HG02571 (cell line): ENCODE measurements at regions not wholly inside any gene's neighbourhood (a gene's known extent, or its start where the extent isn't known, plus 50 kb on each side); places are given as distances from the start of the nearest gene placed in this dataset.

Source experiments
- ATAC-seq: cut with Tn5 transposase; IDR thresholded peaks from one replicate; pipeline ENCODE4 v1.9.1; 2021; ENCODE audit warnings: mild to moderate bottlenecking, moderate library complexity; ENCODE audit not compliant: unreplicated experiment

DNA sequence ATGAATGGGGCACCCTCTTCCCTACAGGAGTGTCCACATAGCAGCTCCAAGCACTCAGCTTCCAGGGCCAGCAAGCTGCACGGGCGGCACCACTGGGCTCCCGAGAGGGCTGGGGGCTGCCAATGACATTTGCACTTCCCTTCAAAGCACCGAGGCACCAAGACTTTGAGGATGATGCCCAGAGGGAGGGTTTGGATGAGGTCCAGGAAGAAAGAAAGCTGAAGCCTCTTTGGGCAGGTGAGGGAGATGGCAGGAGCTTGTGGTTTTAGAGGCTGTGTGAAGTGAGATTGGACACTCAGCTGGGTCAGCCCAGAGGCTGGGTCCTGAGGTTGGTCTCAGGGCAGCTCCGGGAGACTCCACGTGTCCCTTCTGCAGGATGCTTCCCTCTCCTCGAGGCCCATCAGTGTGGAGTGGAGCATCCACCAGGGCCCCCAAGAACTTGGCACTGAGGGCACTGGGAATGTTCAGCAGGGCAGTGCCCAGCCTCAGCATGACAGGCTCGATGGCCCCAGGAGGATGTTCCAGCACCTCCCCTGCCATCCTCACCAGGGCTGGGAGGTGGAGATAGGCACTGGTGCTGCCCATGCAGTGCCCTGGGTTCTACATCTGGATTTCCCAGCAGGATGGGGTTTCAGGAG lies 54.9 kb upstream of the IGFBP3 start:
- no peak for ATAC-seq

DNA sequence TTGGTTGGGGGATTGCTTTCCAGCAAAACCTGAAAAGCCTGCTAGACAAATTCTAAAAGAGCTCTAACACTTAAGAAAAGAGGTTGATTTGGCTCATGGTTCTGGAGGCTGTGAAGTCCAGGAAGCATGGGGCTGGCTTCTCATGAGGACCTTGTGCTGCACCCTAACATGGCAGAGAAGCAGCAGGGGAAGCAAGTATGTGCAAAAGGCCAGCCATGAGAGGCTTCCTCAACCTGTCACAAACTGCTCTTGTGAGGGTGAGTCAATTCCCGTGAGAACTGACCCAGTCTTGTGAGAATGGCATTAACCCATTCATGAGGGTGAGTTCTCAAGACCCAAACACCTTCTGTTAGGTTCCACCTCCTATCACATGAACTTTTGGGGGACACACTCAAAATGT lies 54.3 kb upstream of the IGFBP3 start:
- ATAC-seq = no peak

DNA sequence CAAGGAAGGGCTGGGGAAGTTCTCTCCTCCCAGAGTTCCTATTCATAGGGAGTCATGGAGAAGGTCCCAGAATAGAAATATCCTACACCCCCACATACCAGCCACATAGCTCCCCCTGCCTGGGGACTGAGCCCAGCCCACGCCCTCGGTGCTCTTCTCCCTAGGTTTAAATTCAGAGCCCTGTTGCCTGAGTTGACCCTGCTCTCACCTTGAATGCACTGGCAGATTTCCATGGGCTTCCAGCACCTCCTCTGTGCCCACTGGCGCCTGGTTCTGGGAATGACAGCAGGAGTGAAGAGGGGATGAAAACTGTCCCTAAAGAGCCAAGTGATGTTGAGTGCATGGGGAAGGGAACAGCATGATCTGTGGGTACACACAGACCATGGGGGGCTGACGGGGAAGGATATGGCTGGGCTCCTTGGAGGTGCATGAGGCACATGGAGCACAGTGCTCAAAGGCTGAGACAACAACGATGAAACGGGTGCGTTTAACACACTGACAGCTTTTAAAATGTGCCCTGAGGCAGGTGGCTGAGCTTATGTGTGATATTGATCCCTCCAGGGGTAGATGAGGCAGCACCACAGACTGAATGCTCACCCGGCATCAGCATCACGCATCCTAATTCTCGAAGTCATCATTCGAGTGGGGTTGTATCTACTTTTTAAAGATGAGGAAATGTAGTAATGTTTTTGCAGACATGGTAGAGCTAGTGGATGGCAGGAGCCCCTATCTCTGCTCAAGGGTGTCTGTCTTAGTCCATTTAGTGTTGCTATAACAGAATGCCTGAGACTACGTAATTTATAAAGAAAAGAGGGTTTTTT lies 53.7 kb upstream of the IGFBP3 start:
- no peak for ATAC-seq

DNA sequence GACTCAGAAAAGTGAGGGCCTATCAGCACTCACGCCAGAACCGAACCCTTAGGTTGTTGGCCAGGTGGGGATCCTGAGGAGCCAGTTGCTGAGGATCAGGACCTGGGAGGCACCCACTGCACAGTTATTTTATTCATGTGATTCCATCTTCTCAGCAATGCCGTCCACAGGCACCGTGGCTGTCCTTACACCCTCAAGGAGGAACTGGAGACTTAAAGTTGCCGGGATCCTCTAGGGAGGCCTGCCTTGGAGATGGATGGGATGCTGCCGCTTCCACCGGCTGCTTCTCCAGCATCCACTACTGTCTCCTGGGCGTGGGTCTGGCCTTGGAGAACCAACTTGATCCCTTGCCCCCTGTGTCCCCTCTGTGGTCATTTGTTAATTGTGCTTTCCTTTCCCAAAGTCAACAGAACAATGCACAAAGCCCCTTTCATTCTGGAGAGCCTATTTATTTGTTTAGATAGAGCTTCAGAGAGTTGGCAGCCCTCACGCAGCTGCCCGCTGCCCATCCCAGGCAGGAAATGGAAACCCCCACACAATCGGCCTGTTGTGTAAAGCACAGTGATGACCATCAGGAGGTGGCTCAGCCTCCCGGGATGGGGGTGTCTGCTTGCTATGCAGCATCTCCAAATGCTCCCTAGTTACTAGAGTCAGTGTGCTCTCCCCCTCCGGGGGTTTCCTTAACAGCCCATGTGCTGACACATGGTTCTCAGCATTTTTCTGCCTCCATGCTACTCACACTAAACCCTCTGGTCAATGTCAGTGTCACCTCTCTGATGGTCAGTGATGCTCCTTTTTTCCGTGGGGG lies 52.9 kb upstream of the IGFBP3 start:
- ATAC-seq = no peak

DNA sequence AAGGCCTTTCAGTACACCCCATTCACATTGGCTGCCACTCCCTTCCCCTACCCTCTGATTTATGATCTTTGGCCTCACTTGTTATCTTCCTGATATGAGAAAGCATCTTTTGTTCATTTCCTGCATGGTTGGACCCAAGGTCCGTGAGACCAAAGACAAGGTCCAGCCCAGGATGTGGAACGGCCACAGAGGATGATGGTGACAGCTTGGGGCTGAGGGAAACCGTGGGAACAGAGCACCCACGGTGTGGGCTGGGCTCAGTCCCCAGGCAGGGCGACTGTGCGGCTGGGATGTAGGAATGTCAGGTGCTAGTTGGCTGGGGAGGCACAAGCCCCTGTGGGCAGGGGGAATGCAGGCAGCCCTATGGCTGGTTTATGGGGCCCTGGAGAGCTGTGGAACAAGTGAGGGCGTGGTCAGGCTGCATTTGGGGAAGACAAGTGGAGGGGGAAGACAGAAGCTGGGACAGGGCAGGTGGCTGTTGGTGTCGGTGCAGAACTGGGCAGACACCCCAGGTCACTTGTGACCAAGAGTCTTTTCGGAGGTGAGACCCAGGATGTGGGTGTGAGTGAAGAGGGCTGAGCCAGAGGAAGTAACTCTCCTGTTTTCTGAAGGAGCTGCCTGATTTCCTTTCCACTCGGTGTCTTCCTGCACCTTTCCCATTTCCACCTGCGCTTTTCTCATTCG lies 51.7 kb upstream of the IGFBP3 start:
- ATAC-seq = no peak

DNA sequence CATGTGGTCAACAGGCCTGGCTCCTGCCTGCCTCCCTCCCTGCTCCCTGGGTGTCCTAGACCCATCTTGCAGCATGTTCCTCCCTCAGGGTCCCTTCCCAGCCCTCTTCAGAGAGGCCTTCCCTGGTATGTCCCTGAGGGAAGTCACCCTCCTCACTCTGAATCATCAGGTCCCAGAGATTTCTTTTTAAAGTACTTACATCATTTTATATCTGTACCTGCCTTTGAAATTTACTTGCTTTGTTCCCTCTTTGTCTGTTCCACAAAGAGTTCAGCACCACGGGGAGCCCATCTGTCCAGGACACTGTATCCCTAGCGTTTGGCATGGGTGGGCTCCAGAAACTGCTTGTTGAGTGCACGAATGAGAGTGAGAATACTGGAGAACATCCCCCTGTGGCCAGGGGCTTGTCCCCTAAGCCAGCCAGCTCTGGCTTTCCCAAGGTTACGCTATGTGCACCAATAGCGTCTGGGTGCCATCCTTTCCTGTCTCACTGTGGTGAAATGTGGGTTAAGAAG lies 50.6 kb upstream of the IGFBP3 start:
- ATAC-seq = no peak

DNA sequence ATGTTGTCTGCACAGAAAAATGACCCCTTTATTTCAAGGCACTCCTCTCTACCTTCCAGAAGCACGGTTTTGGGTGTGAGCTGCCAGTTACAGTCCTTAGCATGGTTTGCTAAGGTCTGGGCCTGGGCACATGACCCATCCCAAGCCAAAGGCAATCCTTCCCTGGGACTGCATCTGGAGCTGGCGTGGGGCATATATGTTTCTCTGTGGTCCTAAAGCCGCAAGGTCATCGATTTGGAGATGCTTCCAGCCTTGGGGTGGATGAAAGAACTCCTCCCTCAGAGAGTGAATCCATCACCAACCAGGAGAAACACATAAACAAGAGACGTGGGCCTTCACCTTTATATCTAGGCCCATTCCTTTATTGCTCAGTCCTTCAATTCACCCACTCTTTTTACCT lies 50.1 kb upstream of the IGFBP3 start:
- no peak for ATAC-seq
